H7 (cell line): ENCODE measurements at regions not wholly inside any gene's neighbourhood (a gene's known extent, or its start where the extent isn't known, plus 50 kb on each side); places are given as distances from the start of the nearest gene placed in this dataset.

Source experiments
- DNase-seq: peaks from one replicate; pipeline ENCODE4 v3.0.0; 2012
- H3K27me3 ChIP-seq: 2 replicates; pipeline ENCODE4 v1.6.0; 2011; ENCODE audit warnings: mild to moderate bottlenecking, low read length; ENCODE audit not compliant: control insufficient read depth, insufficient read depth
- H3K36me3 ChIP-seq: replicated peaks from 2 replicates; pipeline ENCODE4 v1.5.1; 2011; ENCODE audit warnings: low read length; ENCODE audit not compliant: control insufficient read depth, insufficient read depth
- H3K4me3 ChIP-seq: 2 replicates; pipeline ENCODE4 v1.5.1; 2011; ENCODE audit warnings: low read depth, mild to moderate bottlenecking, control low read depth, low read length, moderate library complexity; ENCODE audit not compliant: insufficient read depth

- Histone ChIP-seq H3K4me3 (no peak overlapping the region), H3K36me3 (no peaks in the 10 kb centered on the region), H3K27me3 (no peaks in the 10 kb centered on the region)
- no peak for DNase-seq
These were observed 227.5 kb upstream of the ACTBL2 start for GRCh38 chr5:57710126-57710525.

DNA sequence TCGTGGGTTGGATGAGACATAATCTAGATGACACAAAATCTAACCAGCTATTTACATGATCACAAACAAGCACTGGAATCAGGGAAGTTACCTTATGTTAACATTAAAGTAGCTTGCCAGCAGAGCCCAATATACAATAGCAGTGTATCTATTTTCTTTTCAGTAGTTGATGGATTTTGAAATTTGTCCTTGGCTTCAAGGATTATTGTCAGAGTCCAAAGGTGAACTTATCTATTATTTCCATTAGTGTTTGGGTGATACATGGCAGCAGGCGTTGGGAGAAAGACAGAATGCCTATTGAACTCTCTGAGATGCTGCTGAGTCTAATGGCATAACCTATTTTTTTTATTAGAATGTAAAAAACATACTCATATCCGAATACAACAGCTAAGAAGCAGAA is 223.2 kb upstream of the ACTBL2 start:
- no peak for DNase-seq
- Histone ChIP-seq H3K4me3 (no peak overlapping the region), H3K36me3 (no peaks in the 10 kb centered on the region), H3K27me3 (no peaks in the 10 kb centered on the region)

DNA sequence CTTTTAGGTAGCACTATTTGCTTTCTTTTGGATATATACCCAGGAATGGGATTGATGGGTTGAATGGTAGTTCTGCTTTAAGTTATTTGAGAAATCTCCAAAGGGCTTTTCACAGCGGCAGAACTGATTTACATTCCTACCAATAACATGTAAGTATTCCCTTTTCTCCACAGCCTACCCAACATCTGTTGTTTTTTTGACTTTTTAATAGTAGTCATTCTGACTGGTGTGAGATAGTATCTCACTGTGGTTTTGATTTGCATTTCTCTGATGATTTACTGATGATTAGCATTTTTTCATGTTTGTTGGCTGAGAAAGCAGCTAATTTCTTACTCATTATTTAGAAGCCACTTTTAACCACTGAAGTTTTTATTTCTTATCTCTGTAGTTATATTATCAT is 221.1 kb upstream of the ACTBL2 start:
- H3K36me3 ChIP-seq = no peaks in the 10 kb centered on the region
- no peak overlapping the region for H3K4me3 ChIP-seq
- DNase-seq = no peak
- no peaks in the 10 kb centered on the region for H3K27me3 ChIP-seq

GRCh38 chr5:57700484-57700883 is 217.9 kb upstream of the ACTBL2 start:
- no peak overlapping the region for H3K4me3 ChIP-seq
- DNase-seq = no peak

GRCh38 chr5:57700072-57700471 is 217.5 kb upstream of the ACTBL2 start:
- no peaks in the 10 kb centered on the region for H3K27me3 ChIP-seq
- DNase-seq = no peak
- no peaks in the 10 kb centered on the region for H3K36me3 ChIP-seq

More at GRCh38 chr5:57700484-57700883, 217.9 kb upstream of the ACTBL2 start:
- no peaks in the 10 kb centered on the region for H3K36me3 ChIP-seq
- H3K27me3 ChIP-seq = no peaks in the 10 kb centered on the region

DNA sequence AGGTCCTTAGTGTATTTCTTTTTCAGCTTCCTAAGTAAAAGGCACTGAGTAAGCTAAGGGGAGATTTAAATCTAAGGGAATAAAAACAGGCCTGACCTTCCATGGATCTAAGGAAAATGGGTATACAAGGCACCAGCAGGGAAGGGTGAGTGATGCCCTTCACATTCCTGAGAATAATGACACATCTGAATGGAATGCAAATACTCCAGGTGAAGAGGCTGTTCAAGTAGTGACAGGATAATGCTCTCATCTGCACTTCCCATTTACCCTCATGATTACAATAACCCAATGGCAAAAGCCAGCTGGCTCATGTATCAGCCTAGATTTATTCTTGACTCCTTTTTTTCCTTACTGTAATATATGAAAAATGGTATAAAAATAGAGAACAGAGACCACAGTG is 216.2 kb upstream of the ACTBL2 start:
- Histone ChIP-seq H3K4me3 (no peak overlapping the region), H3K27me3 (no peaks in the 10 kb centered on the region), H3K36me3 (no peaks in the 10 kb centered on the region)
- peak; percentile 16 for DNase-seq

More at GRCh38 chr5:57700072-57700471, 217.5 kb upstream of the ACTBL2 start:
- H3K4me3 ChIP-seq = no peak overlapping the region

- Histone ChIP-seq H3K4me3 (no peak overlapping the region), H3K36me3 (no peaks in the 10 kb centered on the region), H3K27me3 (no peaks in the 10 kb centered on the region)
- no peak for DNase-seq
These were observed 215.5 kb upstream of the ACTBL2 start for GRCh38 chr5:57698086-57698485.

DNA sequence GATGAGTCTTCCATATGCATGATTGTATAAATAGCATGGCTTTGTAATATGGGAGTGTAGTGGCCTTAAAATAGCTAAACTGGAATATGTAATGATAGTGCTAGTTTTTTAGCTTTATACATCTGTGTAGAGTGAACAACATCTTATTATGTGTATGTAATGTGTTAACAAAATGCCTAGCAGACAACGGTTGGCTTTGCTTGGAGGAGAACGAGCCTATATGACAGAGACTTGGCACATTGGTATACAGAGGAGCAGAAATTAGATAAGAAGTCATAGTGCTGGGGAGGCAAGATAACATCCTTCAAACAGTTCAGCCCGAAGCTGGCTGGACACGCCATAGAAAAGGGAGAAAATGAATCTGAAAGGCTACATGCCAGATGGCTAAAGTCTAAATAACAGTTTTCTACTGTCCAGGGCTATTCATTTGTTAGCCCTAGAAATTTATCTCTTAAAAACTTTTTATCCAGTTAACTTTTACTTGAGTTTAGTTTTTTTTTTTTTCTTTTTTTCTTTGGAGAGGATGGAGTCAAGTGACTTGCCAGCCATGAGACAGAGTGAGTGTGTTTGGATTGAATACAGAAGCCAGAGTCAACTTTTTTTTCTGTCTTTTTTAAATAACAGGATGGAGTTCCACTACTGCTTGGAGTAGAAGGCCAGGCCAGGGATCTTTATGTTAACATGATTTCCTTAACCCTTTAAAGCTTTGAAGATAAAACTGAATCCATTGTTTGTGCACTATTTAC is 214.4 kb upstream of the ACTBL2 start:
- Histone ChIP-seq H3K36me3 (no peaks in the 10 kb centered on the region), H3K27me3 (no peaks in the 10 kb centered on the region), H3K4me3 (no peak overlapping the region)
- DNase-seq = no peak

- no peaks in the 10 kb centered on the region for H3K36me3 ChIP-seq
- H3K4me3 ChIP-seq = no peak overlapping the region
- no peak for DNase-seq
- H3K27me3 ChIP-seq = no peaks in the 10 kb centered on the region
These were observed 213.8 kb upstream of the ACTBL2 start for GRCh38 chr5:57696389-57696769.

GRCh38 chr5:57695706-57696388 is 213.2 kb upstream of the ACTBL2 start:
- Histone ChIP-seq H3K4me3 (no peak overlapping the region), H3K27me3 (no peaks in the 10 kb centered on the region), H3K36me3 (no peaks in the 10 kb centered on the region)
- no peak for DNase-seq

DNA sequence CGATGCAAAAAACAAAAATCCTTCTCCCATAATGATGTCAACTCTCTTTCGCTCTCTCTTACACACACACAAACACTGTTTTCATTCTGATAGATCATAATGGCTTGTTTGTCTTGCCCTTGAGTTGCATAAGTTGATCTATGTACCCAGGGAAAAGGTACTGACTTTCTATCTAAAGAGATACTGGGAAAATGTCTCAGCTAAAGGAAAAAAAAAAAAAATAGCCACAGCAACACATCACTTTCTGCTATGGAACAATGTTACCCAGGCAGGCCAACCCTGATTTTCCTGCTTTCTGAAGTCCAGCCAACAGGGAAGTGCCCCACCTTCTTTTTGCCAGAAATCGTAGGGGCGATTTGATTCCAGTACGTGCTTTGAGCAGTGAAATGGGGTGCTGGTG is 212.6 kb upstream of the ACTBL2 start:
- H3K36me3 ChIP-seq = no peaks in the 10 kb centered on the region
- no peak for DNase-seq
- H3K27me3 ChIP-seq = no peaks in the 10 kb centered on the region
- H3K4me3 ChIP-seq = no peak overlapping the region

DNA sequence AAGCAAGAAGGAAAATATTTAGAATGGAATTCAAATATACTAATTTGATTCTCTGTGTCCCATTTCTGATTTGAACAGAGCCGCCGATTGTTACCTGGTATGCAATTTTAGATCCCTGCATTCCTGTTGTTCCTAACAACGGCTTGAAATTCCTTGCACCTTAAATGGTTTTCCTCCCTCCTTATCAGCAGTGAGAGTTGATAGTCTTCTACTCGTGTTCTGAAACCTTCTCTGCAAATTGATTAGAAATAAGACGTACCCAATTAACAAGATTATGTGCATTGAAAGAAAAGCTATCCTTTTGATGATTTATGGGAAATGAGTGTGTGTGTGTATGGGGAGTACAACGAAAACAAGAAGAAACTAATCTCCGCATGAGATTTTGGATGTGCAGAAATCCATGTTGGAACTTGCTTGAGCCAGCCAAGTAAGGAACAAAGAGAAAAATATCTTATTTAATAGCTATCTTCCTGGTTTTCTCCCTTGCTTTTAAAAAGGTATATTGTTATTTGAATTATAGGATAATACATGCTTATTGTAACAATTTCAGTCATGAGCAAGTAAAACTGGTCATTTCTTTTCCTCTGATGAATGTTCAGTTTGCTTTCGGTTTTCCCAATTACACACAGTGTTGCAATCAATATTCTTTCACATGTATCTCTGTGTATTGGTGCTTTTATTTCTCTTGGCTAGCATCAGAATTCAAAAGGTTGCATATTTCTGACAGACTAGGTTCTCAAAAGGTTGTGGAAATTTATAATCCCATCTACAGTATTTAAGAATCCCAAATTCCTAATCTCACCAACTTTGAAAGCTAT is 211.1 kb upstream of the ACTBL2 start:
- DNase-seq = no peak
- Histone ChIP-seq H3K4me3 (no peak overlapping the region), H3K27me3 (no peaks in the 10 kb centered on the region), H3K36me3 (no peaks in the 10 kb centered on the region)

- Histone ChIP-seq H3K4me3 (no peak overlapping the region), H3K27me3 (no peaks in the 10 kb centered on the region), H3K36me3 (no peaks in the 10 kb centered on the region)
- peak; percentile 3 for DNase-seq
These were observed 210.2 kb upstream of the ACTBL2 start for GRCh38 chr5:57692582-57693487.

DNA sequence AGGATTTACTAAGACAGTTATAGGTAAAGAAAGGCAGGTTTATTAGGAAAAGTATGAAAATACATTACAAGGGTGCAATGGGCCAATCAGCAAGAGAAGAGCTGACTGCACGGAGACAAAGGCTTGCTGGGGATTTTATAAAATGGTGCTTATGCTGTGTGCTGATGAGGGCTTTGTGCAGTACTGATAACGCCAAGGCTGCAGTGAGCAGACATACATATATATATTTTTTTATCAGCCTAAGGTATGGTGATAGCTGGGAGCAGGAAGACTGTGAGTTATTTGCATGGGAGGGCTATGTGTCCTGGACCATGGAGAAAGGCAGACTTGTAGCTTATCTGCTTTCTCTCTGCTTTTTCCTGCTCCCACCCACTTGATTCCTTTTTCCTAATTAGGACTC is 208.1 kb upstream of the ACTBL2 start:
- no peak for DNase-seq
- Histone ChIP-seq H3K4me3 (no peak overlapping the region), H3K36me3 (no peaks in the 10 kb centered on the region), H3K27me3 (no peaks in the 10 kb centered on the region)
